ENCODE measurements at regions not wholly inside any gene's neighbourhood (a gene's known extent, or its start where the extent isn't known, plus 50 kb on each side); places are given as distances from the start of the nearest gene placed in this dataset.
"Not testable (repeated sequence)": the region's sequence is repeated elsewhere in the genome, so short reads cannot be mapped to it uniquely, and the experiment has no call there.

DNA sequence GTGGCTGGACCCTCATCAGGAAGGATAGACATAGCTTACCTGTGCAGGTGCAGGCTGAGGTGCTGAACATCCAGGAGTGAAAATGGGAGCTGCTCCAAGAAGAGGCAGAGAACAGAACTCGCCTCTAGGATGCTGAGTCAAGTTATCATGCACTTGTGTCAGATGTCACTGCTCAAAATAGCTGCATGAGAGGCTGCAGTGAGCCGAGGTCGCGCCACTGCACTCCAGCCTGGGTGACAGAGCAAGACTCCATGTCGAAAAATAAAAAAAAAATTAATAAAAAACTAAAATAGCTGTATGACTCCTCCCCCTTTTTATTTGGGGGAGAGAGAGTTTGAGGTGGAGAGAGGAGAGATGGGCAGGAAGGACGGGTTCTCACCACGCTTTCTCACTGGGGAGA is 148.8 kb downstream of the FOXL1 start:
- in situ Hi-C loops (cut with MboI; ENCODE audit: low sequenced_read_pairs), result no loop called here
- H3K4me1 ChIP-seq, result no peaks in the 10 kb centered on the region
- peaks cover 24% of the 10 kb centered on the region for H3K27me3 ChIP-seq (ENCODE audit: low read depth)
- no peaks in the 10 kb centered on the region for H3K9me3 ChIP-seq
- DNase-seq (ENCODE audit: low spot score in 2 of 2), result no peak
- H3K4me3 ChIP-seq, result no peak overlapping the region
- no peaks in the 10 kb centered on the region for H3K36me3 ChIP-seq (replicated peaks)

DNA sequence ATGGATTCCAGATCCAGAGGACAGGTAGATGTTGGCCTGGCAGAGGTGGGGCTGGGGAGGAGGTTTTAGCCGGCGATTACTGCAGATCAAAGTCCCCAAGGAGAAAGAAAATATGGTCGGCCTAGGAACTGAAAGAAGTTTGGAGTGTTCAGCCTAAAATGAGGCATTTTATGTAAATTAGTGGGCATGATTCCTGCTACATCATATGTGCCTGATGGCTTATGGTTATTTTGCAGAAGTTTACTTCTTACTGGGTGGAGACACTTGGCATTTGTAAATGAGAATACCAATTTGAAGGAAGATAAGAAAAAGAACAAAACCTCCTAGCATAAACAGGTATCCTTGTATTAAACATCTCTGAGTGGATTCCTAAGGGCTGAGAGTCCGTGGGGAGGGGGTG is 149.3 kb downstream of the FOXL1 start:
- Histone ChIP-seq H3K36me3 (replicated peaks) (no peaks in the 10 kb centered on the region), H3K4me1 (no peaks in the 10 kb centered on the region), H3K27me3 (ENCODE audit: low read depth) (peaks cover 29% of the 10 kb centered on the region), H3K9me3 (no peaks in the 10 kb centered on the region), H3K4me3 (no peak overlapping the region)
- in situ Hi-C loops (cut with MboI; ENCODE audit: low sequenced_read_pairs), result no loop called here
- no peak for DNase-seq (ENCODE audit: low spot score in 2 of 2)

DNA sequence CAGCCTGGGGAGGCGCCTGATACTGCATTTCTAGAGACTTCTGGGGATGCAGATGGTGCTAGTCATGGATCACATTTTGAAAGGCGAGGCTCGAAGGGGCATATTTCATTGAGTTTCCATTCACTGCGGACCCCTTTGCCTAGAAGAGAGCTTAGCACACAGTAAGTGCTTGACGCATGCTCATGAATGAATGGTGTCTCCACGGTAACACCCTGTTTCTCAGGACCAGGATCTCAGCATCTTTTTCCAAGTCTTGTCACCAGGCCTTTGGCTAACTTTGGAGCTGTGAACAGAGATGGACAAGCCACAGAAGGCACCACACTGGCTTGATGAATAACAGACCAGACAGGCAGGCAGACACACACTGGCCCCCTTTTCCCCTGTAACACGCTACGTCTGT is 151.3 kb downstream of the FOXL1 start:
- H3K4me1 ChIP-seq, result no peaks in the 10 kb centered on the region
- DNase-seq (ENCODE audit: low spot score in 2 of 2), result no peak

DNA sequence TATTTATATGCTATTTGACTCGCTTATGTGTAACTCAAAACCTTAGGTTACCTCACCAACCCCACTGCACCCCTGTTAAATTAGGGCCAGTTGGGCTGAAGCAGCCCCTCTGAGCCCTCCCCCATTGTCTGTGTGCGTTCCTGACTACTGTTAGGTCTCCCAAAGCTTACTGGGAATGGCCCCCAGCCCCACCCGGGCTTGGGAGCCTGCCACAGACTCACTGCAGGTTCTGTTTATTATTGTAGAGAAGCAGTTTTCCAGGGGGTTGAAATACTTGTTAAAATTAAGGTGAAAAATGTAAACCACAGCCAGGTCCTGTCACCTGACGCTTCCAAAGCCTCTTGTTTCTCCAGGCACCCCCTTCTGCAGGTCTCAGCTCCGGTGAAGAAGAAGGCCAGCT is 151.7 kb downstream of the FOXL1 start:
- Histone ChIP-seq H3K9me3 (no peaks in the 10 kb centered on the region), H3K36me3 (replicated peaks) (no peaks in the 10 kb centered on the region), H3K4me3 (no peak overlapping the region), H3K4me1 (no peaks in the 10 kb centered on the region), H3K27me3 (ENCODE audit: low read depth) (peaks cover 41% of the 10 kb centered on the region)
- in situ Hi-C loops (cut with MboI; ENCODE audit: low sequenced_read_pairs), result no loop called here
- no peak for DNase-seq (ENCODE audit: low spot score in 2 of 2)

More for the DNA sequence above, 151.3 kb downstream of the FOXL1 start:
- Histone ChIP-seq H3K4me3 (no peak overlapping the region), H3K36me3 (replicated peaks) (no peaks in the 10 kb centered on the region), H3K9me3 (no peaks in the 10 kb centered on the region), H3K27me3 (ENCODE audit: low read depth) (peaks cover 41% of the 10 kb centered on the region)
- in situ Hi-C loops (cut with MboI; ENCODE audit: low sequenced_read_pairs), result no loop called here

DNA sequence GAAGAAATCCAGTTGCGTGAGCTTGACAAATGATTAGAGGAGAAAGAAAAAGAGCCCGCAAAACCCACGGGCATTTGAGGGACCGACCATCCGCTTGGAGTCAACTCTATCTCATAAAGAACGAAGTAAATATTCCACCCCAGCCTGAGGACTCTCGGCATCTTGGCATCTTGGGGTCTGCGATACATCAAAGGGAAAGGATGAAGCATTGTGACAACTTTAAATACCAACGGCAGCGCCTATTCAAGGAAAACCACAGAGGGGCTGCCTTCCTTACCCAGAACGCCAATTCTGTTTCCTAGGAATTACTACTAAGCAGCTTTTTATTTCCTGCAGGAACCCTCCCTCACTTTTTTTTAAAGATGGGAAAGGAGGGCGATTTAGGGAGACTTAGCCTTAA is 152.2 kb downstream of the FOXL1 start:
- no peak overlapping the region for H3K4me3 ChIP-seq
- in situ Hi-C loops (cut with MboI; ENCODE audit: low sequenced_read_pairs), result no loop called here
- DNase-seq (ENCODE audit: low spot score in 2 of 2), result no peak
- H3K36me3 ChIP-seq (replicated peaks), result no peaks in the 10 kb centered on the region
- H3K27me3 ChIP-seq (ENCODE audit: low read depth), result peaks cover 44% of the 10 kb centered on the region
- H3K4me1 ChIP-seq, result no peaks in the 10 kb centered on the region
- H3K9me3 ChIP-seq, result no peaks in the 10 kb centered on the region

GRCh38 chr16:86732621-86733295 is 154.4 kb downstream of the FOXL1 start:
- in situ Hi-C loops (cut with MboI; ENCODE audit: low sequenced_read_pairs), result no loop called here
- Histone ChIP-seq H3K4me3 (no peak overlapping the region), H3K9me3 (no peaks in the 10 kb centered on the region), H3K36me3 (replicated peaks) (no peaks in the 10 kb centered on the region), H3K4me1 (no peaks in the 10 kb centered on the region), H3K27me3 (ENCODE audit: low read depth) (peaks cover 44% of the 10 kb centered on the region)
- no peak for DNase-seq (ENCODE audit: low spot score in 2 of 2)

GRCh38 chr16:86733546-86734254 is 155.4 kb downstream of the FOXL1 start:
- no peak for DNase-seq (ENCODE audit: low spot score in 2 of 2)
- Histone ChIP-seq H3K4me3 (no peak overlapping the region), H3K27me3 (ENCODE audit: low read depth) (peaks cover 44% of the 10 kb centered on the region), H3K4me1 (no peaks in the 10 kb centered on the region), H3K36me3 (replicated peaks) (no peaks in the 10 kb centered on the region), H3K9me3 (no peaks in the 10 kb centered on the region)
- in situ Hi-C loops (cut with MboI; ENCODE audit: low sequenced_read_pairs), result no loop called here

- DNase-seq (ENCODE audit: low spot score in 2 of 2), result no peak
- Histone ChIP-seq H3K36me3 (replicated peaks) (no peaks in the 10 kb centered on the region), H3K9me3 (no peaks in the 10 kb centered on the region), H3K4me3 (no peak overlapping the region), H3K4me1 (no peaks in the 10 kb centered on the region), H3K27me3 (ENCODE audit: low read depth) (peaks cover 39% of the 10 kb centered on the region)
- in situ Hi-C loops (cut with MboI; ENCODE audit: low sequenced_read_pairs), result no loop called here
These were observed 156.5 kb downstream of the FOXL1 start for GRCh38 chr16:86734543-86735460.

- in situ Hi-C loops (cut with MboI; ENCODE audit: low sequenced_read_pairs), result no loop called here
- peaks cover 33% of the 10 kb centered on the region for H3K27me3 ChIP-seq (ENCODE audit: low read depth)
- no peak for DNase-seq (ENCODE audit: low spot score in 2 of 2)
These were observed 157.4 kb downstream of the FOXL1 start for GRCh38 chr16:86735727-86736126.

GRCh38 chr16:86736502-86736901 is 158.2 kb downstream of the FOXL1 start:
- no peaks in the 10 kb centered on the region for H3K36me3 ChIP-seq (replicated peaks)
- no peaks in the 10 kb centered on the region for H3K4me1 ChIP-seq
- peaks cover 26% of the 10 kb centered on the region for H3K27me3 ChIP-seq (ENCODE audit: low read depth)
- in situ Hi-C loops (cut with MboI; ENCODE audit: low sequenced_read_pairs), result no loop called here
- no peak for DNase-seq (ENCODE audit: low spot score in 2 of 2)
- no peaks in the 10 kb centered on the region for H3K9me3 ChIP-seq
- H3K4me3 ChIP-seq, result no peak overlapping the region

More at GRCh38 chr16:86735727-86736126, 157.4 kb downstream of the FOXL1 start:
- Histone ChIP-seq H3K9me3 (no peaks in the 10 kb centered on the region), H3K4me1 (no peaks in the 10 kb centered on the region), H3K4me3 (no peak overlapping the region), H3K36me3 (replicated peaks) (no peaks in the 10 kb centered on the region)

GRCh38 chr16:86737083-86737482 is 158.7 kb downstream of the FOXL1 start:
- no peak for DNase-seq (ENCODE audit: low spot score in 2 of 2)
- no peaks in the 10 kb centered on the region for H3K4me1 ChIP-seq
- peaks cover 20% of the 10 kb centered on the region for H3K27me3 ChIP-seq (ENCODE audit: low read depth)

DNA sequence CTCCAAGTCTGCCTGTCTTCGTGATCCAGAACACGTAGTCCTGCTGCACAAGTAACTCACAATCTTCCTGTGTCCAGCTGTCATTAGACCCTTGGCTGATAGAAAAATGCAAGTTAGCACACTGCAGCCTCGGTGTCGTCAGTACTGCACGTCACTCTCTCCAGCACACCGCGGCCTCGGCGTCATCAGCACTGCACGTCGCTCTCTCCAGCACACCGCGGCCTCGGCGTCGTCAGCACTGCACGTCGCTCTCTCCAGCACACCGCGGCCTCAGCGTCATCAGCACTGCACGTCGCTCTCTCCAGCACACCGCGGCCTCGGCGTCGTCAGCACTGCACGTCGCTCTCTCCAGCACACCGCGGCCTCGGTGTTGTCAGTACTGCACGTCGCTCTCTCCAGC is 160.0 kb downstream of the FOXL1 start:
- H3K4me3 ChIP-seq; H3K27me3 ChIP-seq (ENCODE audit: low read depth); H3K36me3 ChIP-seq (replicated peaks); DNase-seq (ENCODE audit: low spot score in 2 of 2); H3K4me1 ChIP-seq; in situ Hi-C loops (cut with MboI; ENCODE audit: low sequenced_read_pairs); H3K9me3 ChIP-seq: not testable (repeated sequence)

More at GRCh38 chr16:86737083-86737482, 158.7 kb downstream of the FOXL1 start:
- no peak overlapping the region for H3K4me3 ChIP-seq
- H3K9me3 ChIP-seq, result no peaks in the 10 kb centered on the region
- H3K36me3 ChIP-seq (replicated peaks), result no peaks in the 10 kb centered on the region
- in situ Hi-C loops (cut with MboI; ENCODE audit: low sequenced_read_pairs), result no loop called here

DNA sequence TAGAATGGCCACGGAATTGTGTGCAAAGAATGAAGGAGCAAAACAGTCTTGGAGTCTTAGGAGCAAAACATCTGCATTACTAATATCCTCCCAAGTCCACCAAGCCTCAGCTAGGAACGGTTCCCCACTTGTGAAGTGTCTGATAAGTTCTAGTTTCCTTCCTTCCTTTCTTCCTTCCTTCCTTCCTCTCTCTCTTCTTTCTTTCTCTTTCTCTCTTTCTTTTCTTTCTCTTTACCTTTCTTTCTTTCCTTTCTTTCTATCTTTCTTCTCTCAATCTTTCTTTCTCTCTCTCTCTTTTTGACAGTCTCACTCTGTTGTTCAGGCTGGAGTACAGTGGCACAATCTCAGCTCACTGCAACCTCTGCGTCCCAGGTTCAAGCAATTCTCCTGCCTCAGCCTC is 160.8 kb downstream of the FOXL1 start:
- peaks cover 2% of the 10 kb centered on the region; the same call in 1 of the 2 replicates for H3K27me3 ChIP-seq (ENCODE audit: low read depth)
- no peak for DNase-seq (ENCODE audit: low spot score in 2 of 2)
- no peaks in the 10 kb centered on the region for H3K36me3 ChIP-seq (replicated peaks)
- H3K4me3 ChIP-seq, result no peak overlapping the region
- no peaks in the 10 kb centered on the region for H3K4me1 ChIP-seq
- H3K9me3 ChIP-seq, result no peaks in the 10 kb centered on the region
- in situ Hi-C loops (cut with MboI; ENCODE audit: low sequenced_read_pairs), result no loop called here

DNA sequence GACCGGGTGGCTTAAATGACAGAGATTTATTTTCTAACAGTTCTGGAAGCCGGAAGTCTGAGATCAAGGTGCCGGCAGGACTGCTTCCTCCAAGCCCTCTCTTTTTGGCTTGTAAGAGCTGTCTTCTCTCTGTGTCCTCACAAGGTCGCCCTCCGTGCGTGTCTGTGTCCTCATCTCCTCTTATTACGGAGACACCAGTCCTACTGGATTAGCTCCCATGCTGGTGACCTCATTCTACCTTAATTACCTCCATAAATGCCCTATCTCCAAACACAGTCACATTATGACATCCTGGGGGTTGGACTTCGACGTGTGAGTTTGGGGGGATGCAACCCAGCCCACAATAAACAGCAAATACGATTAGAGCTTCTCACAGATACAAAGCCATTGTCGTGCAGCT is 161.5 kb downstream of the FOXL1 start:
- no peak for DNase-seq (ENCODE audit: low spot score in 2 of 2)
- no peaks in the 10 kb centered on the region for H3K4me1 ChIP-seq
- H3K4me3 ChIP-seq, result no peak overlapping the region
- no peaks in the 10 kb centered on the region for H3K9me3 ChIP-seq
- H3K36me3 ChIP-seq (replicated peaks), result no peaks in the 10 kb centered on the region
- H3K27me3 ChIP-seq (ENCODE audit: low read depth), result peaks cover 2% of the 10 kb centered on the region; the same call in 1 of the 2 replicates
- in situ Hi-C loops (cut with MboI; ENCODE audit: low sequenced_read_pairs), result no loop called here
